ENCODE measurements at regions not wholly inside any gene's neighbourhood (a gene's known extent, or its start where the extent isn't known, plus 50 kb on each side); places are given as distances from the start of the nearest gene placed in this dataset.

- no peak overlapping the region for H3K27ac Mint-ChIP-seq
- ATAC-seq: no peak
- H3K9me3 Mint-ChIP-seq (ENCODE audit: low read depth): no peaks in the 10 kb centered on the region
- no peaks in the 10 kb centered on the region for H3K4me1 Mint-ChIP-seq
- no peak for DNase-seq
- H3K4me3 Mint-ChIP-seq: no peak overlapping the region
- CTCF ChIA-PET: no interaction called here
- peaks cover 21% of the 10 kb centered on the region for H3K27me3 Mint-ChIP-seq
- H3K36me3 Mint-ChIP-seq: no peaks in the 10 kb centered on the region
Measured at GRCh38 chr11:110832080-110832479, 119.8 kb upstream of the ARHGAP20 start.

DNA sequence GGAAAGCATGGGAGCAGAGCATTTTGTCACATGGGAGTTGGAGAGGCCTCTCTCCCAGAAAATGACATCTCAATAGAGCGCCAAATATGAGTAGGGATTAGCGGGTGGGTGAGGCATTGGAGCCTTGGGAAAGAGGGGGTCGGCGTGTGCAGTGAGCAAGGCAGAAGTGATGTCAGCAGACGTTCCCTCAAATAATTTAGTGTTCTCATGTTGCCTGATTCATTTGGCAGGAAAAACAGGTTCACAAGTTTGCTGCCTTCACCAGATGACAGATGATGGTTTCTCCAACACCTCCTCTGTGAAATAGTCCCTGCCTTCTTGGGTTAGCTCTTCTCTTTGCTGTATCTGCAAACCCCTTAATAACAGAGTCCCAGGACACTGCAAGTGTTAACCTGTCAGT is 118.5 kb upstream of the ARHGAP20 start:
- H3K36me3 Mint-ChIP-seq: no peaks in the 10 kb centered on the region
- no peak overlapping the region for H3K27ac Mint-ChIP-seq
- no peak for DNase-seq
- H3K4me3 Mint-ChIP-seq: no peak overlapping the region
- H3K9me3 Mint-ChIP-seq (ENCODE audit: low read depth): no peaks in the 10 kb centered on the region
- CTCF ChIA-PET: no interaction called here
- H3K4me1 Mint-ChIP-seq: no peaks in the 10 kb centered on the region
- ATAC-seq: no peak
- H3K27me3 Mint-ChIP-seq: peaks cover 17% of the 10 kb centered on the region

DNA sequence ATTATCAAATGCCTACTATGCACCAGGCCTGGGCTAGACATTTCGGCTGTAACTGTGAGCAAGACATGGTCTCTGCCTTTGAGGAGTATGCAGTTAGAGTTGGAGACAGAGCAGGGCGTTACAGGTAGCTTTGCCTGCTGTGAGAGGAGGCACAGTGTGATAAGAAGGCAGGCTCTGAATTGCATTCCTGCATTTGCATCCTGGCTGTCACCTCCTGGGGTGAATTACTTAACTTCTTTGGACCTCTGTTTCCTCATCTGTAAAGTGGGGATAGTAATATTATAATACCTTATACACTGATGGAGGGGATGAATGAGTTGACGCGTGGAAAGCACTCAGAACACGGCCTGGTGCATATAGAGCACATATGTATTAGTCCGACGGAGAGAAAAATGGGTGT is 118.1 kb upstream of the ARHGAP20 start:
- no peak for DNase-seq

DNA sequence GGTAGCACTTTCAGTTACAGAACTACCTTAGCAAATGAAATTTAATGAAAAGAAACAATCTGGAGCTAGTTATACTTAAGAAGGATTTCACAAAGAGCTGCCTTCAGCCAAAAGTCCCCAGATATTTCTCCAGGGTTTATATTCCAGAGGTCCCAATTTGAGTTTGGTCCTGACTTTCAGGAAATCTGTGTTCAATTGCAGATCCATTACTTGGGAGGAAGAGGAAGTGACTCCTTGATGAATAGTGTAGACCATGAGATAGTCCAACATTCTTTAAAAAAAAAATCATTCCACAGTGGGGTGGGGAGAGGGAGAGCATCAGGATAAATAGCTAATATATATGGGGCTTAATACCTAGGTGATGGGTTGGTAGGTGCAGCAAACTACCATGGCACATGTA is 117.6 kb upstream of the ARHGAP20 start:
- H3K36me3 Mint-ChIP-seq: no peaks in the 10 kb centered on the region
- CTCF ChIA-PET: no interaction called here
- no peak overlapping the region for H3K27ac Mint-ChIP-seq
- no peak overlapping the region for H3K4me3 Mint-ChIP-seq
- ATAC-seq: no peak
- H3K4me1 Mint-ChIP-seq: no peaks in the 10 kb centered on the region
- peaks cover 17% of the 10 kb centered on the region for H3K27me3 Mint-ChIP-seq
- H3K9me3 Mint-ChIP-seq (ENCODE audit: low read depth): no peaks in the 10 kb centered on the region
- DNase-seq: no peak

More for the DNA sequence above, 118.1 kb upstream of the ARHGAP20 start:
- CTCF ChIA-PET: no interaction called here
- no peak for ATAC-seq
- H3K27ac Mint-ChIP-seq: no peak overlapping the region
- H3K9me3 Mint-ChIP-seq (ENCODE audit: low read depth): no peaks in the 10 kb centered on the region
- H3K4me3 Mint-ChIP-seq: no peak overlapping the region
- H3K36me3 Mint-ChIP-seq: no peaks in the 10 kb centered on the region
- no peaks in the 10 kb centered on the region for H3K4me1 Mint-ChIP-seq
- H3K27me3 Mint-ChIP-seq: peaks cover 17% of the 10 kb centered on the region

- H3K9me3 Mint-ChIP-seq (ENCODE audit: low read depth): no peaks in the 10 kb centered on the region
- CTCF ChIA-PET: no interaction called here
- H3K4me1 Mint-ChIP-seq: no peaks in the 10 kb centered on the region
- no peak overlapping the region for H3K27ac Mint-ChIP-seq
- DNase-seq: no peak
- H3K4me3 Mint-ChIP-seq: no peak overlapping the region
- H3K36me3 Mint-ChIP-seq: no peaks in the 10 kb centered on the region
- no peak for ATAC-seq
- peaks cover 14% of the 10 kb centered on the region for H3K27me3 Mint-ChIP-seq
Measured at GRCh38 chr11:110828086-110828485, 115.8 kb upstream of the ARHGAP20 start.

DNA sequence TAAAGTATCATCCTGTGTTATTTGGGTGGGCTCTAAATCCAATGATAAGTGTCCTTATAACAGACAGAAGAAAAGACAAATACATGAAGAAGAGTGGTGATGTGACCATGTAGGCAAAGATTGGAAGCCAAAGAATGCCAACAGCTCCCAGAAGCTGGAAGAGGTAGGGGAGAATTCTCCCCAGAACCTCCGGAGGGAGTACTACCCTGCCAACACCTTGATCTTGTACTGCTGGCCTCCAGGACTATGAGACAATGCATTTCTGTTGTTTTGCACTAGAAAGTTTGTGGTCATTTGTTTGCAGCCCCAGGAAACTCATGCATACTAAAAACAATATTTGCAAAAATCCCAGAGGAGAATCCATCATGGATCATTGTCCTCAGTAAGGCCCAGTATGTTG is 115.0 kb upstream of the ARHGAP20 start:
- ATAC-seq (no peak), DNase-seq (no peak)
- Mint-ChIP-seq H3K27me3 (peaks cover 6% of the 10 kb centered on the region), H3K27ac (no peak overlapping the region), H3K36me3 (no peaks in the 10 kb centered on the region), H3K4me3 (no peak overlapping the region), H3K9me3 (ENCODE audit: low read depth) (no peaks in the 10 kb centered on the region), H3K4me1 (no peaks in the 10 kb centered on the region)
- CTCF ChIA-PET: no interaction called here

DNA sequence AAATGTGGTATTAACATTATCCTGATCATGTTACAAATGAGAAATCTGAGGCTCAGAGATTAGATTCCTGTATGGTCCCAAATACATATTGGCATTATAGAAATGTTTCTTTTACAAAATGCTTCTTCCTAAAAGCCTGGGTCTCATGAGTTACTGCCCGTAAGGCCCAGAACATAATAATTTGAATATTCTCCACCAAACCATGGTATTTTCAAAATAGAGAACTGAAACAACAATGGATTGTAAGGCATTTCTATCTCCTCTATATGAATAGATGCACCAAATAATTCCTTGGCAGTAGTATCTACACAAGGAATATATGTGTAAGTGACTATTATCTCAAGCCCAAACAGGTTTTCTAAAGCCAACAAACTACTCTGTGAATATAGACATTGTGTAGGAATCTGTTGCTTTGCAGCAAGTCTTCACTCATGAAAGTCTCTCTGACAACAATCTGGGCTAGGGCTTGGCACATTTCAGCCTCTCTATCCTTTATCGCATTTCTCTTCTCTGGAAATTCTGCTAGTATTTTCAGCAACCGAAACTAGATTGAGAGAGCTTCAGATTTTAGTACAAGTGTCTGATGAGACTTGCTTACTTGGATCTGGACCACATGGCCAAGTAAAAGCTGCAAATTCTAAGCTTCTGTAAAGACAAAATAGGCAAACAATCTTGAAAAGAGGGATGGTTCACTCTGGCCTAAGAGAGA is 112.8 kb upstream of the ARHGAP20 start:
- no peaks in the 10 kb centered on the region for H3K4me1 Mint-ChIP-seq
- DNase-seq: no peak
- H3K4me3 Mint-ChIP-seq: no peak overlapping the region
- H3K9me3 Mint-ChIP-seq (ENCODE audit: low read depth): no peaks in the 10 kb centered on the region
- H3K36me3 Mint-ChIP-seq: no peaks in the 10 kb centered on the region
- no peak overlapping the region for H3K27ac Mint-ChIP-seq
- H3K27me3 Mint-ChIP-seq: no peaks in the 10 kb centered on the region
- CTCF ChIA-PET: no interaction called here
- ATAC-seq: no peak

DNA sequence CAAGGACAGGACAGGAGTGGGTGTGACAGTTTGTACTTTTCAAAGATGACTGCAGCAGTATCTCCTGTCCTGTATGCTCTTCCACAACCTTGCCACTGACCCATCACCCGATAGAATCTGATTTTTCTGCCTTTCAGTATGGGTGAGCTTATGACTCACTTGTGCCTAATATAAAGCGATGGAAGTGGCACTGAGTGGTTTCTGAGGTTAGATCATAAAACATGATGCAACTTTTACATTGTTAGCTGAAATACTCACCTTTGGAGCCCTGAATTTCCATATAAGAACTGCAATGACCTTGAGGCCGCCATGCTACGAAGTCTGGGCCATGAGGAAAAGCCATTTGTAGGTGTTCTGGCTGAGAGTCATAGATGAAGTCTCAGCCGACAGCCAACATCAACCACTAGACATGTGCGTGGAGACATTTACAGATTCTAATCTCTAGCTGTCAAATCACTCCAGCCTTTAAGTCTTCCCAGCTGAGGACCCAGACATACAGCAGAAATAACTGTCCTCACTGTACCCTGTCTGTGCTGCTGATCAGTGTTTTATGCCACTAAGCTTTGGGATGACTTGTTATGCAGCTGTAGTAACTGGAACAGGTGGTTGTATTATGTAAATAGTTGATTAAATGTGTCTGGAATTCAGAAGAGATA is 105.9 kb upstream of the ARHGAP20 start:
- ATAC-seq: no peak
- Mint-ChIP-seq H3K36me3 (no peaks in the 10 kb centered on the region), H3K27me3 (peaks cover 5% of the 10 kb centered on the region), H3K9me3 (ENCODE audit: low read depth) (peaks cover 2% of the 10 kb centered on the region), H3K4me1 (no peaks in the 10 kb centered on the region), H3K27ac (no peak overlapping the region), H3K4me3 (no peak overlapping the region)
- CTCF ChIA-PET: no interaction called here
- no peak for DNase-seq

GRCh38 chr11:110812086-110812733 is 100.0 kb upstream of the ARHGAP20 start:
- CTCF ChIA-PET: no interaction called here
- no peaks in the 10 kb centered on the region for H3K4me1 Mint-ChIP-seq

GRCh38 chr11:110809417-110810199 is 97.4 kb upstream of the ARHGAP20 start:
- DNase-seq (no peak), ATAC-seq (no peak)
- CTCF ChIA-PET: no interaction called here
- H3K27ac Mint-ChIP-seq: no peak overlapping the region
- no peaks in the 10 kb centered on the region for H3K9me3 Mint-ChIP-seq (ENCODE audit: low read depth)
- no peak overlapping the region for H3K4me3 Mint-ChIP-seq
- H3K36me3 Mint-ChIP-seq: no peaks in the 10 kb centered on the region
- H3K4me1 Mint-ChIP-seq: no peaks in the 10 kb centered on the region
- no peaks in the 10 kb centered on the region for H3K27me3 Mint-ChIP-seq

More at GRCh38 chr11:110812086-110812733, 100.0 kb upstream of the ARHGAP20 start:
- peaks cover 2% of the 10 kb centered on the region for H3K9me3 Mint-ChIP-seq (ENCODE audit: low read depth)
- no peak for ATAC-seq
- H3K27ac Mint-ChIP-seq: no peak overlapping the region
- DNase-seq: no peak
- peaks cover 2% of the 10 kb centered on the region for H3K27me3 Mint-ChIP-seq
- H3K4me3 Mint-ChIP-seq: no peak overlapping the region
- H3K36me3 Mint-ChIP-seq: no peaks in the 10 kb centered on the region

GRCh38 chr11:110808248-110808647 is 96.0 kb upstream of the ARHGAP20 start:
- Mint-ChIP-seq H3K4me1 (no peaks in the 10 kb centered on the region), H3K9me3 (ENCODE audit: low read depth) (no peaks in the 10 kb centered on the region), H3K27ac (no peak overlapping the region), H3K27me3 (no peaks in the 10 kb centered on the region), H3K36me3 (no peaks in the 10 kb centered on the region), H3K4me3 (no peak overlapping the region)
- ATAC-seq (no peak), DNase-seq (no peak)
- CTCF ChIA-PET: no interaction called here

DNA sequence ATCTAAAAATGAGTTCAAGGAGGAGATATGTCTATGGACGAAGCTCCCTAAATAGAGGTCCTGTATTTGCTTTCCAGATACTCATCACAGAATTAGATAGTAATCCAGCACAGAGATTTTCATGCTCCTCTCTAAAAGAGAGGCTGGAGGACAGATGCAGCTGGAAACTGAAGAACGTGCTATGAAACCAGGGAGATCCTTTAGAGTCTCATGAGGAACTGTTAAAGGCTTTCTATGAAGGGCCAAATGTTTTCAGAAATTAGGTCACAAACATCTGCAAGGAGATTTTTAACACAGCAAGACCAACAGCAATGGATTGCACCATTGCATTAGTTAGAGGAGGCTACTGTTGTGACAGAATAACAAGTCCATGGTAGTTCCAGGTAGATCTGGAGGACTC is 95.6 kb upstream of the ARHGAP20 start:
- no peak overlapping the region for H3K4me3 Mint-ChIP-seq
- H3K9me3 Mint-ChIP-seq (ENCODE audit: low read depth): no peaks in the 10 kb centered on the region
- H3K27ac Mint-ChIP-seq: no peak overlapping the region
- H3K4me1 Mint-ChIP-seq: no peaks in the 10 kb centered on the region
- CTCF ChIA-PET: no interaction called here
- H3K27me3 Mint-ChIP-seq: no peaks in the 10 kb centered on the region
- ATAC-seq (no peak), DNase-seq (no peak)
- no peaks in the 10 kb centered on the region for H3K36me3 Mint-ChIP-seq

DNA sequence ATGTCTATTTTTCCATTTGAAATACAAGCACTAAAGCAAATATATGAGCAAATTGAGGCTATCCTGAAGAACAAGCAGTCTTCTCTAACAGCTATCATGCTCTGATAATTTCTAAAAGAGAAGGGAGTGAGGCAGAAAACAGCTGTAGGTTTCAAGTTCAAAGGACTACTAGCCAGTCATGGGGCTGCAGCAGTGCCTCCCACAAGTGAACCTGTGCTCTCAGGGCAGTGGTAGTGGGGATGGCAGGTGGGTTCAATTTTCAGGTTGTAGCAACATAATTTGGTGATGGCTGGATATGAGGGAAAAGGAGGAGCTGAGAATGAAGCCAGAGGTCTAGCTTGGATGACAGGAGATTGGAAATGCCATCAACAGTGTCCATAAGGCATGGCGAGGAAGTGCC is 93.5 kb upstream of the ARHGAP20 start:
- no peaks in the 10 kb centered on the region for H3K9me3 Mint-ChIP-seq (ENCODE audit: low read depth)
- no peaks in the 10 kb centered on the region for H3K27me3 Mint-ChIP-seq
- H3K4me1 Mint-ChIP-seq: no peaks in the 10 kb centered on the region
- no peak for ATAC-seq
- no peak for DNase-seq
- H3K4me3 Mint-ChIP-seq: no peak overlapping the region
- CTCF ChIA-PET: no interaction called here
- H3K27ac Mint-ChIP-seq: no peak overlapping the region
- no peaks in the 10 kb centered on the region for H3K36me3 Mint-ChIP-seq

DNA sequence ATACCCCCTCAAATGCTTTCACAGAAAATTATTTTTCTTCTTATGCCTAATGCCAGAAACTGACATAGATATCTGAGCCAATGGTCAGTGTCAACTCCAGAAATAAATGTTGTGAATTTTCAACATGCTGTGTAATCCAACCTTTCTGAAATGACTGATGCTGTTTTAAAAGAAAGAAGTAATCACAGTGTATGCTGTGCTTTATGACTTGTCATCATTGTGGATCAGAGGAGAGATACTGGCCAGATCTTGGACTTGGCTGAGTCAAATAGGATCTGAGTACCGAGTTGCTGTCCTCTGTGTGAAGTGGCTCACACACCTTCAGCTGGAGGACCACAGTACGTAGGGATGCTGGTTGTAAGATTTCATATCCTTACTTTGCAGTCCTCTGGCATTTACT is 89.9 kb upstream of the ARHGAP20 start:
- Mint-ChIP-seq H3K4me1 (no peaks in the 10 kb centered on the region), H3K36me3 (no peaks in the 10 kb centered on the region), H3K27ac (no peak overlapping the region), H3K9me3 (ENCODE audit: low read depth) (no peaks in the 10 kb centered on the region), H3K4me3 (no peak overlapping the region), H3K27me3 (no peaks in the 10 kb centered on the region)
- CTCF ChIA-PET: no interaction called here
- DNase-seq: no peak
- ATAC-seq: no peak
